Endothelial cell of umbilical vein (primary cell): ENCODE measurements at regions not wholly inside any gene's neighbourhood (a gene's known extent, or its start where the extent isn't known, plus 50 kb on each side); places are given as distances from the start of the nearest gene placed in this dataset.

Experiments used
- CTCF ChIP-seq, 2 donors: IDR thresholded peaks; 1 replicate in 1 of 2; 2 replicates in 1 of 2; pipeline ENCODE4 v1.5.1; 2011; ENCODE audit warnings: low read length in 2 of 2, mild to moderate bottlenecking in 2 of 2, moderate library complexity in 2 of 2, control low read depth in 1 of 2, inconsistent platforms in 1 of 2, low read depth in 1 of 2; ENCODE audit not compliant: insufficient read depth in 1 of 2; ENCODE audit errors: extremely low read depth in 1 of 2
- MAX ChIP-seq: IDR thresholded peaks from 2 replicates; pipeline ENCODE4 v1.6.1; 2011; ENCODE audit not compliant: insufficient read depth, insufficient read length
- MYC ChIP-seq: IDR thresholded peaks from one replicate; pipeline ENCODE4 v1.6.1; 2011; ENCODE audit warnings: mild to moderate bottlenecking, low read depth, low read length
- POLR2AphosphoS5 ChIP-seq: IDR thresholded peaks from 2 replicates; pipeline ENCODE4 v1.6.1; 2012; ENCODE audit warnings: low read depth, mild to moderate bottlenecking, control low read depth, low read length, moderate library complexity; ENCODE audit not compliant: insufficient read depth

GRCh38 chr19:31699421-31699820 lies 350.2 kb upstream of the TSHZ3 start:
- no peak for TF ChIP-seq MAX
- no peak for TF ChIP-seq CTCF (IDR thresholded peaks at IDR 0.05; ENCODE audit: extremely low read depth in 1 of 2, insufficient read depth in 1 of 2, low read depth in 1 of 2, low read length in 2 of 2)
- no peak for TF ChIP-seq MYC
- no peak for TF ChIP-seq POLR2AphosphoS5
